SK-N-MC (cell line): ENCODE measurements at regions not wholly inside any gene's neighbourhood (a gene's known extent, or its start where the extent isn't known, plus 50 kb on each side); places are given as distances from the start of the nearest gene placed in this dataset.

Source experiments
- EZH2 ChIP-seq: fragments of 200-600 bp; sonication (generic); IDR thresholded peaks from one replicate; pipeline ENCODE4 v1.6.1; 2017; ENCODE audit warnings: antibody characterized with exemption
- FOXP2 ChIP-seq: optimal IDR thresholded peaks from 2 replicates; pipeline ENCODE3; 2011; ENCODE audit warnings: mild to moderate bottlenecking, moderate library complexity; ENCODE audit not compliant: insufficient read depth; ENCODE audit errors: extremely low read length, control extremely low read depth
- POLR2AphosphoS5 ChIP-seq: IDR thresholded peaks from 2 replicates; pipeline ENCODE4 v1.6.1; 2012; ENCODE audit warnings: mild to moderate bottlenecking, low read depth, low read length, borderline replicate concordance

DNA sequence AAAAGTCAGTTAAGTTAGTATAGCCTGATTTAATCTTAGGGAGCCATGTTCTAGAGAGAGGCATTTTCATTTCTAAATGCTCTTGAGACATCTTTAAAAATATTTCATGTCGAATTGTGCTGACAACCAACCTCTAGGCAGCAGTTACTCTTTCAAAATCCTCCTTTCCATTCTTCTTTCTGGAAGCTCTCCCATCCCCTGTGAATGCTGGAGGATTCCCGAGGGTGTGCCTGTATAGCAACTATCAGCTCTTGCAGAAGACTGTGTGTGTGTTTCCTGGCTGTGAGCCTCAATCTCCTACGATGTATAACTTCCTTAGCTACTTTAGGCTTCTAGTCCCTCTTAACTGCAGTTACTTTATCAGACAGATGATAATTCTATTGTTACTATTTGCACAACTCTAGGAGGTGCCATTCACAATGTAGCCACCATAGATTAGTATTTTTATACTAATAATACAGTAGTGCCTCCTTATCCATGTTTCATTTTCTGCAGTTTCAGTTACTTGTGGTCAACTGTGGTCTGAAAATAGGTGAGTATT is 250.3 kb downstream of the EDEM1 start:
- no peak for TF ChIP-seq POLR2AphosphoS5
- no peak for TF ChIP-seq EZH2
- no peak for TF ChIP-seq FOXP2
